Sigmoid colon (tissue), 4 donors: ENCODE measurements at regions not wholly inside any gene's neighbourhood (a gene's known extent, or its start where the extent isn't known, plus 50 kb on each side); places are given as distances from the start of the nearest gene placed in this dataset.

ENCODE experiments used
- POLR2A ChIP-seq, 2 donors: fragments of 450-650 bp; IDR thresholded peaks; one replicate each; pipeline ENCODE4 v1.6.1; 2016; ENCODE audit warnings: antibody characterized with exemption in 2 of 2, mild to moderate bottlenecking in 2 of 2, moderate library complexity in 2 of 2
- POLR2AphosphoS5 ChIP-seq, 4 donors: sonication (generic); formaldehyde crosslinking; IDR thresholded peaks; one replicate each; pipeline ENCODE4 v1.6.1; 2017; ENCODE audit warnings: antibody characterized with exemption in 4 of 4
- TF ChIP-seq, protein P1 (sequence below), 4 experiments: fragments of 450-650 bp in 3 of 4; fragments of 200-600 bp in 1 of 4; IDR thresholded peaks; one replicate each; pipeline ENCODE4 v1.5.1; 2016 to 2019; ENCODE audit warnings: antibody characterized with exemption in 4 of 4, mild to moderate bottlenecking in 3 of 4, moderate library complexity in 2 of 4

DNA sequence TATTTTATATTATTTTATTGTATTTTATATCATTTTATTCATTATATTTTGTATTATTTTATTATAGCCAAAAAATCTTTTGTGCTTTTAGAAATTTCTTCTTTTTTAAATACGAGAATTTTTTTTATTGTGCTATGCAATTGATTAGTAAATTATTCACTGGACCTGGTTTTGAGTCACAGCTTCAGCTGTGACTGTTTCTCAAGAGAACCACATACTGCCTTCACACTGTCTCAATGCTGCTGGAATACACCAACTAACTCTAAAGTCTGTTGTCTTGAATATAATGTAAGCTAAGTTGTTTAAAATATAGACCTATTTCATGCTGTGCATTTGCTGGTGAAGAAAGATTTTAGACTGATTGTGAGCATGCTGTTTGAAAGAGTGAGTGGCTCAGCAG, 423.6 kb downstream of the NDFIP2 start:
- TF ChIP-seq POLR2A (IDR thresholded peaks at IDR 0.05) (no peak), POLR2AphosphoS5 (IDR thresholded peaks at IDR 0.05) (no peak)
- TF ChIP-seq, protein P1, sequence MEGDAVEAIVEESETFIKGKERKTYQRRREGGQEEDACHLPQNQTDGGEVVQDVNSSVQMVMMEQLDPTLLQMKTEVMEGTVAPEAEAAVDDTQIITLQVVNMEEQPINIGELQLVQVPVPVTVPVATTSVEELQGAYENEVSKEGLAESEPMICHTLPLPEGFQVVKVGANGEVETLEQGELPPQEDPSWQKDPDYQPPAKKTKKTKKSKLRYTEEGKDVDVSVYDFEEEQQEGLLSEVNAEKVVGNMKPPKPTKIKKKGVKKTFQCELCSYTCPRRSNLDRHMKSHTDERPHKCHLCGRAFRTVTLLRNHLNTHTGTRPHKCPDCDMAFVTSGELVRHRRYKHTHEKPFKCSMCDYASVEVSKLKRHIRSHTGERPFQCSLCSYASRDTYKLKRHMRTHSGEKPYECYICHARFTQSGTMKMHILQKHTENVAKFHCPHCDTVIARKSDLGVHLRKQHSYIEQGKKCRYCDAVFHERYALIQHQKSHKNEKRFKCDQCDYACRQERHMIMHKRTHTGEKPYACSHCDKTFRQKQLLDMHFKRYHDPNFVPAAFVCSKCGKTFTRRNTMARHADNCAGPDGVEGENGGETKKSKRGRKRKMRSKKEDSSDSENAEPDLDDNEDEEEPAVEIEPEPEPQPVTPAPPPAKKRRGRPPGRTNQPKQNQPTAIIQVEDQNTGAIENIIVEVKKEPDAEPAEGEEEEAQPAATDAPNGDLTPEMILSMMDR (IDR thresholded peaks at IDR 0.05) = no peak
